ENCODE measurements at regions not wholly inside any gene's neighbourhood (a gene's known extent, or its start where the extent isn't known, plus 50 kb on each side); places are given as distances from the start of the nearest gene placed in this dataset.
"Not testable (repeated sequence)": the region's sequence is repeated elsewhere in the genome, so short reads cannot be mapped to it uniquely, and the experiment has no call there.

- DNase-seq (ENCODE audit: low spot score) = no peak
Measured at GRCh38 chr15:81819924-81820635, 225.7 kb downstream of the MEX3B start.

GRCh38 chr15:81814882-81815455 lies 230.8 kb downstream of the MEX3B start:
- no peak for DNase-seq (ENCODE audit: low spot score)

- no peak for DNase-seq (ENCODE audit: low spot score)
Measured at GRCh38 chr15:81813215-81813614, 232.6 kb downstream of the MEX3B start.

- no peak for DNase-seq (ENCODE audit: low spot score)
Measured at GRCh38 chr15:81812456-81812855, 233.4 kb downstream of the MEX3B start.

GRCh38 chr15:81811736-81812135 lies 234.1 kb downstream of the MEX3B start:
- no peak for DNase-seq (ENCODE audit: low spot score)

- peak; percentile 31 for DNase-seq (ENCODE audit: low spot score)
Measured at GRCh38 chr15:81809543-81809942, 236.3 kb downstream of the MEX3B start.

- no peak for DNase-seq (ENCODE audit: low spot score)
Measured at GRCh38 chr15:81807806-81808205, 238.0 kb downstream of the MEX3B start.

- no peak for DNase-seq (ENCODE audit: low spot score)
Measured at GRCh38 chr15:81807186-81807585, 238.6 kb downstream of the MEX3B start.

- DNase-seq (ENCODE audit: low spot score) = no peak
Measured at GRCh38 chr15:81795899-81796298, 249.9 kb downstream of the MEX3B start.

- no peak for DNase-seq (ENCODE audit: low spot score)
Measured at GRCh38 chr15:81792646-81793045, 253.2 kb downstream of the MEX3B start.

- not testable (repeated sequence) for DNase-seq (ENCODE audit: low spot score)
Measured at GRCh38 chr15:81791322-81791721, 254.5 kb downstream of the MEX3B start.

GRCh38 chr15:81789403-81789802 lies 256.4 kb downstream of the MEX3B start:
- no peak for DNase-seq (ENCODE audit: low spot score)

GRCh38 chr15:81786776-81787175 lies 259.0 kb downstream of the MEX3B start:
- DNase-seq (ENCODE audit: low spot score) = no peak

GRCh38 chr15:81785679-81786078 lies 260.1 kb downstream of the MEX3B start:
- DNase-seq (ENCODE audit: low spot score) = no peak

- DNase-seq (ENCODE audit: low spot score) = no peak
Measured at GRCh38 chr15:81785181-81785580, 260.6 kb downstream of the MEX3B start.

GRCh38 chr15:81784751-81785150 lies 261.1 kb downstream of the MEX3B start:
- no peak for DNase-seq (ENCODE audit: low spot score)

- no peak for DNase-seq (ENCODE audit: low spot score)
Measured at GRCh38 chr15:81783586-81783985, 262.2 kb downstream of the MEX3B start.

GRCh38 chr15:81783076-81783475 lies 262.7 kb downstream of the MEX3B start:
- DNase-seq (ENCODE audit: low spot score) = no peak

GRCh38 chr15:81781395-81781794 lies 264.4 kb downstream of the MEX3B start:
- no peak for DNase-seq (ENCODE audit: low spot score)

GRCh38 chr15:81780966-81781365 lies 264.9 kb downstream of the MEX3B start:
- no peak for DNase-seq (ENCODE audit: low spot score)

GRCh38 chr15:81779181-81779580 lies 266.6 kb downstream of the MEX3B start:
- no peak for DNase-seq (ENCODE audit: low spot score)

- DNase-seq (ENCODE audit: low spot score) = no peak
Measured at GRCh38 chr15:81777546-81777945, 268.3 kb downstream of the MEX3B start.

GRCh38 chr15:81776976-81777375 lies 268.8 kb downstream of the MEX3B start:
- DNase-seq (ENCODE audit: low spot score) = no peak

- DNase-seq (ENCODE audit: low spot score) = not testable (repeated sequence)
Measured at GRCh38 chr15:81775779-81776178, 270.0 kb downstream of the MEX3B start.

Measured in germinal center (tissue), 1 donor.